ENCODE measurements at regions not wholly inside any gene's neighbourhood (a gene's known extent, or its start where the extent isn't known, plus 50 kb on each side); places are given as distances from the start of the nearest gene placed in this dataset.
A peak's percentile ranks its signal among the peaks of the same experiment; 100 is the strongest.

GRCh38 chr7:68556537-68556936, 1041.7 kb upstream of the AUTS2 start:
- no peak overlapping the region for H3K4me3 ChIP-seq
- TF ChIP-seq EP300 (IDR thresholded peaks at IDR 0.05) (no peak), CTCF (IDR thresholded peaks at IDR 0.05) (no peak), POLR2A (IDR thresholded peaks at IDR 0.05) (no peak), POLR2AphosphoS5 (IDR thresholded peaks at IDR 0.05) (no peak)

GRCh38 chr7:68559518-68559917, 1038.8 kb upstream of the AUTS2 start:
- Histone ChIP-seq H3K27me3 (no peaks in the 10 kb centered on the region), H3K9me3 (peaks cover 0 to 10% (median 0%) of the 10 kb centered on the region in 4 donors), H3K4me1 (no peaks in the 10 kb centered on the region), H3K36me3 (no peaks in the 10 kb centered on the region), H3K4me3 (no peak overlapping the region), H3K27ac (no peak overlapping the region)
- 69 to 94% (median 90%) methylated on average over 1 of the region's 1 CpG for WGBS, 5 donors
- intact Hi-C loops (cut with DNase I; ENCODE audit: low total_unique reads), result no loop called here
- TF ChIP-seq POLR2A (IDR thresholded peaks at IDR 0.05) (no peak), EP300 (IDR thresholded peaks at IDR 0.05) (no peak), POLR2AphosphoS5 (IDR thresholded peaks at IDR 0.05) (no peak), CTCF (IDR thresholded peaks at IDR 0.05) (no peak)
- DNase-seq, result no peak

More at GRCh38 chr7:68556537-68556936, 1041.7 kb upstream of the AUTS2 start:
- Histone ChIP-seq H3K36me3 (no peaks in the 10 kb centered on the region), H3K4me1 (no peaks in the 10 kb centered on the region), H3K27me3 (no peaks in the 10 kb centered on the region), H3K9me3 (peaks cover 0 to 10% (median 0%) of the 10 kb centered on the region in 4 donors), H3K27ac (no peak overlapping the region)
- intact Hi-C loops (cut with DNase I; ENCODE audit: low total_unique reads), result no loop called here
- 66 to 79% (median 75%) methylated on average over 3 of the region's 3 CpGs for WGBS, 5 donors
- DNase-seq, result no peak

- H3K4me3 ChIP-seq, result no peak overlapping the region
- no peak for TF ChIP-seq CTCF (IDR thresholded peaks at IDR 0.05)
- TF ChIP-seq POLR2A (IDR thresholded peaks at IDR 0.05), result no peak
- no peak for TF ChIP-seq POLR2AphosphoS5 (IDR thresholded peaks at IDR 0.05)
- TF ChIP-seq EP300 (IDR thresholded peaks at IDR 0.05), result no peak
- H3K36me3 ChIP-seq, result no peaks in the 10 kb centered on the region
- intact Hi-C loops (cut with DNase I; ENCODE audit: low total_unique reads), result no loop called here
- H3K27me3 ChIP-seq, result no peaks in the 10 kb centered on the region
- H3K9me3 ChIP-seq, result peaks cover 0 to 30% (median 7%) of the 10 kb centered on the region in 4 donors
- 61 to 76% (median 65%) methylated on average over 6 of the region's 6 CpGs for WGBS, 5 donors
- no peak overlapping the region for H3K27ac ChIP-seq
- peak in 1 of 2 donors; percentile 2 for DNase-seq
- H3K4me1 ChIP-seq, result no peaks in the 10 kb centered on the region
Measured at GRCh38 chr7:68562323-68562899, 1035.9 kb upstream of the AUTS2 start.

- Histone ChIP-seq H3K4me3 (no peak overlapping the region), H3K9me3 (peaks cover 0 to 28% (median 7%) of the 10 kb centered on the region in 4 donors), H3K27me3 (no peaks in the 10 kb centered on the region), H3K36me3 (no peaks in the 10 kb centered on the region), H3K27ac (no peak overlapping the region), H3K4me1 (no peaks in the 10 kb centered on the region)
- 67 to 71% (median 68%) methylated on average over 6 of the region's 6 CpGs for WGBS, 5 donors
- TF ChIP-seq POLR2AphosphoS5 (IDR thresholded peaks at IDR 0.05) (no peak), CTCF (IDR thresholded peaks at IDR 0.05) (no peak), POLR2A (IDR thresholded peaks at IDR 0.05) (no peak), EP300 (IDR thresholded peaks at IDR 0.05) (no peak)
- intact Hi-C loops (cut with DNase I; ENCODE audit: low total_unique reads), result no loop called here
- peak in 1 of 2 donors; percentile 12 for DNase-seq
Measured at GRCh38 chr7:68564306-68565135, 1033.8 kb upstream of the AUTS2 start.
